Astrocyte (in vitro differentiated cells and primary cell): ENCODE measurements at regions not wholly inside any gene's neighbourhood (a gene's known extent, or its start where the extent isn't known, plus 50 kb on each side); places are given as distances from the start of the nearest gene placed in this dataset.

Source experiments
- CTCF ChIP-seq: IDR thresholded peaks from 2 replicates; pipeline ENCODE4 v1.5.1; 2011; ENCODE audit warnings: low read depth, mild to moderate bottlenecking, inconsistent platforms, low read length, moderate library complexity; ENCODE audit not compliant: insufficient read depth
- EZH2 ChIP-seq: IDR thresholded peaks from 2 replicates; pipeline ENCODE4 v1.6.1; 2012; ENCODE audit warnings: mild to moderate bottlenecking, low read length, inconsistent platforms; ENCODE audit not compliant: insufficient read depth

- TF ChIP-seq EZH2 (no peak), CTCF (no peak)
These were observed 231.7 kb downstream of the MZT1 start for GRCh38 chr13:72495681-72496080.
